ENCODE measurements at regions not wholly inside any gene's neighbourhood (a gene's known extent, or its start where the extent isn't known, plus 50 kb on each side); places are given as distances from the start of the nearest gene placed in this dataset.

DNA sequence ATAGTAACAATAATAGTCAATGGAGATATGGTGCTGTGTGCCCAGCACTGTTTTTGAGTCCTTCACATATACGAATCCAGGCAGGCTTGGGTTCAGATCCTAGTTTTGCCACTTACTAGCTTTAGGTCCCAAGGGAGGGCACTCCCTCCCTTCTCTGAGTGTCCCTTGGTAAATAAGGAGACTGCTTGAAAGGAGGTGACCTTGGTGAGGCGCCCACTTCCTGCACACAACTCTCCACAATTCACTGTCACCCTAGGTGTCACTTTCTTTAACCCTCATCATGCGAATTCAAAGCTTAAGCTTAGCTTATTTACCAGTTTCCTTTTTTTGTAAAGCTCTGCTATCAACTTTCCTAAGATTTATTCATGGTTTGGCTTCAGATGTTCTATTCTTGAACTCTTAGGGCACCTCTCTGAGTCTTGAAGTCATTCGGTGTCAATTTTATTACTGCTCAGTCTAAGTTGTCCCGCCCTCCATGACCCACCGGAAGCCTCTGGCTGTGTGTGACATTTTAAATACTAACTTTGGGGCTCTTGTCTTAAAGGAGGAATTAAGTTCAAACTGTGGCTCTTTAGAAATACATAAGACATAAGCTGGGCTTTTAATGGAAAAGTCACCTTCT, 170.7 kb upstream of the ZNF618 start:
- TF ChIP-seq CHD2 (IDR thresholded peaks at IDR 0.05; ENCODE audit: low read length, partially characterized antibody) (no peak), GABPA (IDR thresholded peaks at IDR 0.05; ENCODE audit: low read depth) (no peak)
- TF ChIP-seq, protein P1, sequence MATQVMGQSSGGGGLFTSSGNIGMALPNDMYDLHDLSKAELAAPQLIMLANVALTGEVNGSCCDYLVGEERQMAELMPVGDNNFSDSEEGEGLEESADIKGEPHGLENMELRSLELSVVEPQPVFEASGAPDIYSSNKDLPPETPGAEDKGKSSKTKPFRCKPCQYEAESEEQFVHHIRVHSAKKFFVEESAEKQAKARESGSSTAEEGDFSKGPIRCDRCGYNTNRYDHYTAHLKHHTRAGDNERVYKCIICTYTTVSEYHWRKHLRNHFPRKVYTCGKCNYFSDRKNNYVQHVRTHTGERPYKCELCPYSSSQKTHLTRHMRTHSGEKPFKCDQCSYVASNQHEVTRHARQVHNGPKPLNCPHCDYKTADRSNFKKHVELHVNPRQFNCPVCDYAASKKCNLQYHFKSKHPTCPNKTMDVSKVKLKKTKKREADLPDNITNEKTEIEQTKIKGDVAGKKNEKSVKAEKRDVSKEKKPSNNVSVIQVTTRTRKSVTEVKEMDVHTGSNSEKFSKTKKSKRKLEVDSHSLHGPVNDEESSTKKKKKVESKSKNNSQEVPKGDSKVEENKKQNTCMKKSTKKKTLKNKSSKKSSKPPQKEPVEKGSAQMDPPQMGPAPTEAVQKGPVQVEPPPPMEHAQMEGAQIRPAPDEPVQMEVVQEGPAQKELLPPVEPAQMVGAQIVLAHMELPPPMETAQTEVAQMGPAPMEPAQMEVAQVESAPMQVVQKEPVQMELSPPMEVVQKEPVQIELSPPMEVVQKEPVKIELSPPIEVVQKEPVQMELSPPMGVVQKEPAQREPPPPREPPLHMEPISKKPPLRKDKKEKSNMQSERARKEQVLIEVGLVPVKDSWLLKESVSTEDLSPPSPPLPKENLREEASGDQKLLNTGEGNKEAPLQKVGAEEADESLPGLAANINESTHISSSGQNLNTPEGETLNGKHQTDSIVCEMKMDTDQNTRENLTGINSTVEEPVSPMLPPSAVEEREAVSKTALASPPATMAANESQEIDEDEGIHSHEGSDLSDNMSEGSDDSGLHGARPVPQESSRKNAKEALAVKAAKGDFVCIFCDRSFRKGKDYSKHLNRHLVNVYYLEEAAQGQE (IDR thresholded peaks at IDR 0.05; ENCODE audit: low read depth, low read length) = no peak
